K562 (cell line): ENCODE measurements at regions not wholly inside any gene's neighbourhood (a gene's known extent, or its start where the extent isn't known, plus 50 kb on each side); places are given as distances from the start of the nearest gene placed in this dataset.

ENCODE experiments used
- GTF2E2 ChIP-seq: fragments of 200-800 bp; sonication (Bioruptor generic); IDR thresholded peaks from 2 replicates; pipeline ENCODE4 v1.6.1; 2016; ENCODE audit warnings: missing genetic modification characterization, missing compliant biosample characterization
- TFAM ChIP-seq: fragments of 250-450 bp; sonication (Bioruptor Pico); conservative IDR thresholded peaks from 2 replicates; pipeline ENCODE4 v1.5.0; 2021; ENCODE audit warnings: mild to moderate bottlenecking, moderate library complexity
- ZBTB40 ChIP-seq, 2 experiments: fragments of 450-650 bp in 1 of 2; sonication (generic) in 1 of 2; formaldehyde crosslinking in 1 of 2; IDR thresholded peaks; 2 replicates each; pipeline versions ENCODE4 v1.7.1 to v1.9.0; 2016 to 2022; ENCODE audit warnings: inconsistent platforms in 1 of 2, mild to moderate bottlenecking in 1 of 2, missing genetic modification reagents in 1 of 2

GRCh38 chr13:23963947-23964346 lies 66.6 kb upstream of the C1QTNF9B start (continued):
- no peak for TF ChIP-seq ZBTB40 (IDR thresholded peaks at IDR 0.05)
- no peak for TF ChIP-seq ZBTB40 (CRISPR knock-in tag; IDR thresholded peaks at IDR 0.05)
- no peak for TF ChIP-seq TFAM (CRISPR knock-in tag)
- no peak for TF ChIP-seq GTF2E2 (tag)
